ENCODE measurements at regions not wholly inside any gene's neighbourhood (a gene's known extent, or its start where the extent isn't known, plus 50 kb on each side); places are given as distances from the start of the nearest gene placed in this dataset.

DNA sequence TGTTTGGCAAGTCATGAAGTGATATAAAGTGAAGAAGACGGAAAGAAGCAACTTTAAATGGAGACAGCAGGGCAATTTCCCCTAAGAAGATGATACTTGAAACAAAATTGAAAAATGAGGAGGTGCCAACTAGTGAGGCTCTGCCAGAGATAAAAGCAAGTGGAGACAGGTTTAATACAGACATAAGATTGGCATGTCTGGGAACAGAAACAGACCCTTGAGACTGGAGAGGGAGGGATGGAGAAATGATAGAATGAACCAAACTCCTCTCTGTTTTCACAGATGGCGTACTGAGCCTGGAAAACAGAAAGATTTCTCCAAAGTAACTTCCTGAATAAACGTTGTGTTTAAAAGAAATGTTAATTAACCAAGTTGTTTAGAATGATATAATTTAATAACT is 354.5 kb upstream of the ANO5 start:
- Histone ChIP-seq H3K9me3 (ENCODE audit: control insufficient read depth in 1 of 2, low read length in 2 of 2) (no peaks in the 10 kb centered on the region), H3K27ac (ENCODE audit: low read length) (no peak overlapping the region), H3K36me3 (ENCODE audit: control insufficient read depth in 1 of 2, insufficient read depth in 2 of 2, low read length in 2 of 2) (no peaks in the 10 kb centered on the region), H3K27me3 (ENCODE audit: low read depth, low read length) (no peaks in the 10 kb centered on the region), H3K4me3 (ENCODE audit: low read depth in 1 of 2, low read length in 2 of 2) (no peak overlapping the region), H3K4me1 (ENCODE audit: control insufficient read depth in 1 of 2, insufficient read depth in 2 of 2, low read length in 2 of 2) (no peaks in the 10 kb centered on the region)

DNA sequence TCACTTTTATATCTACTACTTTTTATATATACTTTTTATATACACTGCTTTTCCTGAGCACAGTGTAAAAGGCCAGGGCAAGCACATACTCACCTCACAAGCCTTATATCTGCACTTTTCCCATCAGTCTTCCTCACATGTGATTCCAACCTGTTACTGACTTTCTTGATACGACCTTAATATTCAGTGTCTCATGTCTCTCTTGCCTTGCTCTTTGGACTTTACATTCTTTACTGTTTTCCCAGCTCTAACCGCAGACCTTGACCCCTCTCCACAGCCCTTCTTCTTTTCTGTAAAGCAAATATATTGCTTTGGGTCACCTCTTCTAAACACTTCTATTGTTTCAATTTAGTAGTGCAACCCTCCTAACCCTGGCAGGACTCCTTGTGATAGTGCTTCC is 353.1 kb upstream of the ANO5 start:
- H3K27ac ChIP-seq (ENCODE audit: low read length) = no peak overlapping the region
- H3K27me3 ChIP-seq (ENCODE audit: low read depth, low read length) = no peaks in the 10 kb centered on the region
- H3K4me1 ChIP-seq (ENCODE audit: control insufficient read depth in 1 of 2, insufficient read depth in 2 of 2, low read length in 2 of 2) = no peaks in the 10 kb centered on the region
- no peaks in the 10 kb centered on the region for H3K36me3 ChIP-seq (ENCODE audit: control insufficient read depth in 1 of 2, insufficient read depth in 2 of 2, low read length in 2 of 2)
- no peak overlapping the region for H3K4me3 ChIP-seq (ENCODE audit: low read depth in 1 of 2, low read length in 2 of 2)
- H3K9me3 ChIP-seq (ENCODE audit: control insufficient read depth in 1 of 2, low read length in 2 of 2) = no peaks in the 10 kb centered on the region

DNA sequence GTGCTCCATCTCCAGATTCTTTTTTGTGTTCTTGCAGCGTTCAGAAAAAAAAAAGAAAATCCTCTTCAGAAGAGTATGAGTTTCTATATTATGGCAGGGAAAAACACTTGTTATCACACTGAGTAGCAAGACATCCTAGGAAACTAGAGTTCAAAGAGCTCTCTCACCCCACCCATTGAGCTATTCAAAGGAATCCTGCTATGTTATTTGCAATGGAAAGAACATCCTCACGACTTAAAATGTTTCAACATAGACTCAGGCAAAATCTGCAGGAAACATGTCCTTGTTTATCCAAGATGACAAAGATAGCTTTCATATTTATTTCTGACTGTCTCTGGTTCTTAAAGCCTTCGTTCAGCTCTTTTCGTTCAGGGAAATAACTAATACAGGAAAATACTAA is 331.6 kb upstream of the ANO5 start:
- H3K9me3 ChIP-seq (ENCODE audit: control insufficient read depth in 1 of 2, low read length in 2 of 2) = no peaks in the 10 kb centered on the region
- H3K27me3 ChIP-seq (ENCODE audit: low read depth, low read length) = no peaks in the 10 kb centered on the region
- no peak overlapping the region for H3K27ac ChIP-seq (ENCODE audit: low read length)
- H3K4me3 ChIP-seq (ENCODE audit: low read depth in 1 of 2, low read length in 2 of 2) = no peak overlapping the region
- no peaks in the 10 kb centered on the region for H3K4me1 ChIP-seq (ENCODE audit: control insufficient read depth in 1 of 2, insufficient read depth in 2 of 2, low read length in 2 of 2)
- no peaks in the 10 kb centered on the region for H3K36me3 ChIP-seq (ENCODE audit: control insufficient read depth in 1 of 2, insufficient read depth in 2 of 2, low read length in 2 of 2)

DNA sequence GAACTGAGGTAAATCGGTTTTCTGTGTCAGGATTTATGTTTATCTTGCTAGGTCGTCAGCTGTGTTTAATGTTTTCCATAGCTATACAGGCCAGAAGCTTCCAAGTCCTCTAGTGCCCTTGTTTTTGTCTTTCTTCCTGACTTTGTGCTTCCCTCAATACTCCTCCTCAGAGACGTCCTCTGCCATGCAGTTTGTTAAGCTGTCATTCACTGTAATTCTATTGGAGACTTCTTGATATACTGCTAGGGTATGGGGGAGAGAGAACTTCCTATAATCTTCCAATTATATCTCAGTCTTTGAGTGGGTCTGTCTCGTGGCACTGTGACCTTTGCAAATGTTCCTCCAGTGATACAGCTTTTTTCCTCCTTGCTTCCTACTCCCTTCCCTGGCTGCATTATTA is 327.3 kb upstream of the ANO5 start:
- Histone ChIP-seq H3K27me3 (ENCODE audit: low read depth, low read length) (no peaks in the 10 kb centered on the region), H3K9me3 (ENCODE audit: control insufficient read depth in 1 of 2, low read length in 2 of 2) (no peaks in the 10 kb centered on the region), H3K36me3 (ENCODE audit: control insufficient read depth in 1 of 2, insufficient read depth in 2 of 2, low read length in 2 of 2) (no peaks in the 10 kb centered on the region), H3K4me3 (ENCODE audit: low read depth in 1 of 2, low read length in 2 of 2) (no peak overlapping the region), H3K4me1 (ENCODE audit: control insufficient read depth in 1 of 2, insufficient read depth in 2 of 2, low read length in 2 of 2) (no peaks in the 10 kb centered on the region), H3K27ac (ENCODE audit: low read length) (no peak overlapping the region)

DNA sequence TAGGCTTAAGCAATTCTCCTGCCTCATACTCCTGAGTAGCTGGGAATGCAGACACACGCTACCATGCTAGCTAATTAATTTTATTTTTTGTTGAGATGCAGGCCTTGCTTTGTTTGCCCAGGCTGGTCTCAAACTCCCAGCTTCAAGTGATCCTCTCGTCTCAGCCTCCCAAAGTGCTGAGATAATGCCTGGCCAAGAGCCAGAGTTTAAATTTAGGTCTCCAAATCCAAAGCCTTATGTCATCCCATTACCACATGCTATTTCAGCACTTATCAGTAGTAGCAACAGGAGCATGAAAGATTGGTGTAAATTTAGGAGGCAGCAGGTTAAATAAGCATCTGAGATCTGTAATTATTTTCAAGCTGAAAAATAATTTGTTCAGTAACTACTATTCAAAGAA is 326.1 kb upstream of the ANO5 start:
- no peak overlapping the region for H3K27ac ChIP-seq (ENCODE audit: low read length)
- no peaks in the 10 kb centered on the region for H3K9me3 ChIP-seq (ENCODE audit: control insufficient read depth in 1 of 2, low read length in 2 of 2)
- no peak overlapping the region for H3K4me3 ChIP-seq (ENCODE audit: low read depth in 1 of 2, low read length in 2 of 2)
- H3K27me3 ChIP-seq (ENCODE audit: low read depth, low read length) = no peaks in the 10 kb centered on the region
- no peaks in the 10 kb centered on the region for H3K36me3 ChIP-seq (ENCODE audit: control insufficient read depth in 1 of 2, insufficient read depth in 2 of 2, low read length in 2 of 2)
- no peaks in the 10 kb centered on the region for H3K4me1 ChIP-seq (ENCODE audit: control insufficient read depth in 1 of 2, insufficient read depth in 2 of 2, low read length in 2 of 2)

DNA sequence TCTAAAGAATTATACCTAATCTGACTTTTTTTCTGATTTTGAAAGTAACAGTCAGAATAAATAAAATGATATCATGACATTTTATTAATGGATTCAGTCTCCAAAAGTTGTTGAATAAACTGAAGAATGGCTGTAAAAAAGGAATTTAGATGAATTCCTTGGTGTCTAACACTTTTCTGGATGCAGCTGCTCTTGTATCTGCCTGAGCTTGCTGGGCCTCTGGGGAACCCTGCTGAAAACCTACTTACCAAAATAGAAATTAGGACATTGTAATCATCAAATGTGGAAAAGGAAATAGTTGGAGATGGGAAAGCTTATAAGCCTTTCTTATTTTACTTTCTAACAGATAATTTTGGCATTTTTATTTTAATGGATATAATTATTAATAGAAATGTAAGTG is 315.7 kb upstream of the ANO5 start:
- H3K9me3 ChIP-seq (ENCODE audit: control insufficient read depth in 1 of 2, low read length in 2 of 2) = peaks cover 0 to 2% of the 10 kb centered on the region in 2 donors
- no peak overlapping the region for H3K4me3 ChIP-seq (ENCODE audit: low read depth in 1 of 2, low read length in 2 of 2)
- H3K27me3 ChIP-seq (ENCODE audit: low read depth, low read length) = no peaks in the 10 kb centered on the region

DNA sequence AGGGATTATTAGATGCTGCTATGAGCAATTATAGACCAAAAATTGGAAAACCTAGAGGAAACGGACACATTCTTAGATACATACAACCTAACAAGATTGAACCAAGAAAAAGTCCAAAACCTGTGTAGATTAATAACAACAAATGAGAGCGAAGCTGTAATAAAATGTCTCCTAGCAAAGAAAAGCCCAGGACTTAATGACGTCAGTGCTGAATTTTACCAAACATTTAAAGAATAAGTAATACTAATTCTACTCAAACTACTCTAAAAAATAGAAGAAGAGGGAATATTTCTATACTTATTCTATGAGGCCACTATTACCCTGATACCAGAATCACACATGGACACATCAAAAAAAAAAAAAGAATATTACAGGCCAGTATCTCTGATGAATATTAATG is 309.5 kb upstream of the ANO5 start:
- Histone ChIP-seq H3K36me3 (ENCODE audit: control insufficient read depth in 1 of 2, insufficient read depth in 2 of 2, low read length in 2 of 2) (no peaks in the 10 kb centered on the region), H3K9me3 (ENCODE audit: control insufficient read depth in 1 of 2, low read length in 2 of 2) (no peaks in the 10 kb centered on the region), H3K27ac (ENCODE audit: low read length) (no peak overlapping the region), H3K4me1 (ENCODE audit: control insufficient read depth in 1 of 2, insufficient read depth in 2 of 2, low read length in 2 of 2) (no peaks in the 10 kb centered on the region), H3K4me3 (ENCODE audit: low read depth in 1 of 2, low read length in 2 of 2) (no peak overlapping the region), H3K27me3 (ENCODE audit: low read depth, low read length) (no peaks in the 10 kb centered on the region)

More for the DNA sequence above, 315.7 kb upstream of the ANO5 start:
- H3K27ac ChIP-seq (ENCODE audit: low read length) = no peak overlapping the region
- H3K36me3 ChIP-seq (ENCODE audit: control insufficient read depth in 1 of 2, insufficient read depth in 2 of 2, low read length in 2 of 2) = no peaks in the 10 kb centered on the region
- H3K4me1 ChIP-seq (ENCODE audit: control insufficient read depth in 1 of 2, insufficient read depth in 2 of 2, low read length in 2 of 2) = no peaks in the 10 kb centered on the region

DNA sequence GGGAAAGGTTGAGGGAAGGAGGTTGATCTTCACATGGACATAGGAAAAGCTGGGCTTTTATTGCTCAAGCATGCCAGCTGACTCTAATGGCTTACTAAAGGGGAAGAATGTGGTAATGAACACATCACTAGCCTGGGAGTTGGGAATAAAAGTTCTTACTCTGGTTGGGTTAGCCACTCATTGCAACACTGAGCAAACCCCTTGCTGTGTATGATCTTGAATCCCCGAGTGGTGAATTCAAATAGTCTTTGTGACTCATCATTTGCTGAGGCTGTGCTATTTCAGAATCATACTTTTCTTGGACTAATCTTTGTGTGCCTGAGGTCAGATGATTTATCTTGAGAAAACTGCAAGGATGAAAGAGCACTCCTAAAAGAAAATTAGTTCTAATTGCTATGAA is 304.1 kb upstream of the ANO5 start:
- no peak overlapping the region for H3K4me3 ChIP-seq (ENCODE audit: low read depth in 1 of 2, low read length in 2 of 2)
- H3K36me3 ChIP-seq (ENCODE audit: control insufficient read depth in 1 of 2, insufficient read depth in 2 of 2, low read length in 2 of 2) = no peaks in the 10 kb centered on the region
- H3K27ac ChIP-seq (ENCODE audit: low read length) = no peak overlapping the region
- no peaks in the 10 kb centered on the region for H3K4me1 ChIP-seq (ENCODE audit: control insufficient read depth in 1 of 2, insufficient read depth in 2 of 2, low read length in 2 of 2)
- H3K9me3 ChIP-seq (ENCODE audit: control insufficient read depth in 1 of 2, low read length in 2 of 2) = no peaks in the 10 kb centered on the region
- no peaks in the 10 kb centered on the region for H3K27me3 ChIP-seq (ENCODE audit: low read depth, low read length)

DNA sequence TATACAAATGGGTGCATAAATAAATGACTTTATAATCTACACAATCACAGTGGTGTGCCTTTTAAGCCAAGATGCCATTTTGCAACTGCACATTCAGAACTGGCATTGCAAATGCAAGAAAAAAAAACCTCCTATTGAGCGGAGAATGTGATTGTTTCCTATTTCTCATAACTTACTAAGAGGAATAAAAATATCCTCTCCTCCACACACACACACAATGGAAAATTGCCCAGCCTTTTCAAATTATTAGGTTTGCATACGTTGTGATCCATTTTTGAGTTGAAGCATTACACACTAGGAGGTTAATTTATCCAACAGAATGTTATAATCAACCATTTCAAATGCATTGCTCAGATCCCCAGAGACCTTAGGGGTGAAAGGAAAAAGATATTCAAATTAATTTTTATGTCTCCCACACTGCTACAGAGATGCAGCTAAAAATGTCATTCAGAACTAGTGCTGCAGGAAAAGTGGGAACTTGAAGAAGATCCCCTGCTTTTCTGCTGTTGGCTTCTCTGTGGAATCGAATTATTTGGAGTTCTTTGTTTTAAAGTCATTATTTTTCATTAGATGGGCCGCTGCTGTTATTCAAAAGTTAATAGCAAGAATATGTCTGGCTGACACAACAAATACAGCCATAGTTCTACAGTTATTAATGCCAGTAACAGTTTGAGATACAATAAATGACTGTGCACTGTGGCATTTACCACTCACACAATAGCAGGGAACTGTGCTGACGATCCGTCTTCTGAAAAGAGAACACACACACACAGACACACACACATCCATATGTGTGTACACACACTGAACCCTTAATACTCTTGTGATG is 299.9 kb upstream of the ANO5 start:
- Histone ChIP-seq H3K27ac (ENCODE audit: low read length) (no peak overlapping the region), H3K4me3 (ENCODE audit: low read depth in 1 of 2, low read length in 2 of 2) (no peak overlapping the region), H3K27me3 (ENCODE audit: low read depth, low read length) (no peaks in the 10 kb centered on the region), H3K4me1 (ENCODE audit: control insufficient read depth in 1 of 2, insufficient read depth in 2 of 2, low read length in 2 of 2) (no peaks in the 10 kb centered on the region), H3K9me3 (ENCODE audit: control insufficient read depth in 1 of 2, low read length in 2 of 2) (no peaks in the 10 kb centered on the region), H3K36me3 (ENCODE audit: control insufficient read depth in 1 of 2, insufficient read depth in 2 of 2, low read length in 2 of 2) (no peaks in the 10 kb centered on the region)

DNA sequence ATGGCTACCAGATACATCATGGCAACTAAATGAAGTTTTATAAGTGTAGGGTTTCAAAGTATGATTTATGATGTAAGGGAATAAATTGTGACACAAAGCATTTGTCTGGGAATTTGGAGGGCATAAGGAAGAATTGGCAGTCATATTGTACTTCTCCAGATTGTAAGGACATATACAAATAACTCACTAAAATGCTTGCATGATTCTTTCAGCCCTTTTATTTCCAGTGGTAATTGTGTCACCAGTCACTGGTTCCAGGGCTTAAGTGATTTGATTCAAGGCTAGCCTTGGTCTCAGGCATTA is 299.4 kb upstream of the ANO5 start:
- H3K27ac ChIP-seq (ENCODE audit: low read length) = no peak overlapping the region
- no peak overlapping the region for H3K4me3 ChIP-seq (ENCODE audit: low read depth in 1 of 2, low read length in 2 of 2)
- H3K27me3 ChIP-seq (ENCODE audit: low read depth, low read length) = no peaks in the 10 kb centered on the region
- no peaks in the 10 kb centered on the region for H3K4me1 ChIP-seq (ENCODE audit: control insufficient read depth in 1 of 2, insufficient read depth in 2 of 2, low read length in 2 of 2)
- H3K36me3 ChIP-seq (ENCODE audit: control insufficient read depth in 1 of 2, insufficient read depth in 2 of 2, low read length in 2 of 2) = no peaks in the 10 kb centered on the region
- no peaks in the 10 kb centered on the region for H3K9me3 ChIP-seq (ENCODE audit: control insufficient read depth in 1 of 2, low read length in 2 of 2)

DNA sequence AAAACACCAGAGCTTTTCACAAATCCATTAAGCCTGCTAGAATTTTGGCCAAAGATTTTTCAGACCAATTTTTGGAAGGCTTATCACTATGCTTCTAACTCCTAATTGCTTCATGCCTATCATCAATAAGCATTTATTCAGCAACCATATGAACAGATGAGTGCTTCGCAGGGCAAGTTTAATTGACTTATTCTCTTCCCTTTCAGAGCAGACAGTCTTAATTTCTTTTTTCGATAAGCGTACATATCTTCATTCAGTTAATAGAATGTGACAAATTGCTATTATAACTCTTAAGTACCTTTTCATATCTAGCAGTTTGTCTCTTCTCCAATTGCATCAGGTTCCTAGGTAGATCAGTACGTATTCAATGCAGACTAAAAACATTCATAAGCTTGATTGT is 298.4 kb upstream of the ANO5 start:
- Histone ChIP-seq H3K9me3 (ENCODE audit: control insufficient read depth in 1 of 2, low read length in 2 of 2) (no peaks in the 10 kb centered on the region), H3K27ac (ENCODE audit: low read length) (no peak overlapping the region), H3K4me1 (ENCODE audit: control insufficient read depth in 1 of 2, insufficient read depth in 2 of 2, low read length in 2 of 2) (no peaks in the 10 kb centered on the region), H3K36me3 (ENCODE audit: control insufficient read depth in 1 of 2, insufficient read depth in 2 of 2, low read length in 2 of 2) (no peaks in the 10 kb centered on the region), H3K27me3 (ENCODE audit: low read depth, low read length) (no peaks in the 10 kb centered on the region), H3K4me3 (ENCODE audit: low read depth in 1 of 2, low read length in 2 of 2) (no peak overlapping the region)

DNA sequence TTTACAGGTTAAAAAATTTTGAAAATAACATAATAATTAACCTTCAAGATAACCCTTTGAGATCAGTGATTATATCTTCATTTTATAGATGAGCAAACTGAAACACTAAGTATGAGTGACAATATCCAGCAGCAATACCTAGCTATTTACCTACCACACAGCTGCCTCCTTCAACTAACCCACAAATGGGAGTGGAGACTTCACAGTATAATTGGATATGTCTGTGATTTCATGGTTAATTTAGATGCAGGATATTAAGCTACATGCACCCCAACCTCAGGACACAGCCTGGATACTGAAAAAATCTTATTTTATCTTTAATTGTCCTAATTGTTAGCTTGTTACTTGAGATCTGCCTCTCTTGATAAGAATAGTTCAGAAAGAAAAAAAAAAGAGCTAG is 297.2 kb upstream of the ANO5 start:
- H3K27ac ChIP-seq (ENCODE audit: low read length) = no peak overlapping the region
- no peaks in the 10 kb centered on the region for H3K4me1 ChIP-seq (ENCODE audit: control insufficient read depth in 1 of 2, insufficient read depth in 2 of 2, low read length in 2 of 2)

More for the DNA sequence above, 297.2 kb upstream of the ANO5 start:
- H3K36me3 ChIP-seq (ENCODE audit: control insufficient read depth in 1 of 2, insufficient read depth in 2 of 2, low read length in 2 of 2) = no peaks in the 10 kb centered on the region
- H3K4me3 ChIP-seq (ENCODE audit: low read depth in 1 of 2, low read length in 2 of 2) = no peak overlapping the region
- no peaks in the 10 kb centered on the region for H3K27me3 ChIP-seq (ENCODE audit: low read depth, low read length)
- H3K9me3 ChIP-seq (ENCODE audit: control insufficient read depth in 1 of 2, low read length in 2 of 2) = no peaks in the 10 kb centered on the region

Measured in muscle layer of duodenum (tissue), 2 donors.